RCC 7860 (cell line): ENCODE measurements at regions not wholly inside any gene's neighbourhood (a gene's known extent, or its start where the extent isn't known, plus 50 kb on each side); places are given as distances from the start of the nearest gene placed in this dataset.
"Not testable (repeated sequence)": the region's sequence is repeated elsewhere in the genome, so short reads cannot be mapped to it uniquely, and the experiment has no call there.

Experiments used
- DNase-seq: peaks from one replicate; pipeline ENCODE4 v3.0.0-alpha.2; 2015; ENCODE audit warnings: low spot score
- FAIRE-seq: peaks from 2 replicates; lab custom pipeline; 2012; peaks lifted over from hg19 to GRCh38; lab: Jason Lieb, UNC

- FAIRE-seq = no peak
- DNase-seq = no peak
Observed at GRCh38 chr6:97669191-97670031, 386.4 kb upstream of the MMS22L start.

GRCh38 chr6:97674802-97675201 is 391.8 kb upstream of the MMS22L start:
- no peak for FAIRE-seq
- DNase-seq = no peak

- DNase-seq (no peak), FAIRE-seq (no peak)
Observed at GRCh38 chr6:97677626-97678025, 394.6 kb upstream of the MMS22L start.

GRCh38 chr6:97687916-97688315 is 404.9 kb upstream of the MMS22L start:
- DNase-seq = no peak
- FAIRE-seq = no peak

GRCh38 chr6:97689078-97689754 is 406.2 kb upstream of the MMS22L start:
- DNase-seq (no peak), FAIRE-seq (no peak)

GRCh38 chr6:97697456-97697855 is 414.4 kb upstream of the MMS22L start:
- DNase-seq (no peak), FAIRE-seq (no peak)

- FAIRE-seq (no peak), DNase-seq (no peak)
Observed at GRCh38 chr6:97701801-97702200, 418.8 kb upstream of the MMS22L start.

GRCh38 chr6:97702248-97702647 is 419.2 kb upstream of the MMS22L start:
- FAIRE-seq = no peak

GRCh38 chr6:97703661-97704060 is 420.6 kb upstream of the MMS22L start:
- DNase-seq (no peak), FAIRE-seq (no peak)

More at GRCh38 chr6:97702248-97702647, 419.2 kb upstream of the MMS22L start:
- no peak for DNase-seq

GRCh38 chr6:97705568-97705967 is 422.6 kb upstream of the MMS22L start:
- no peak for DNase-seq
- no peak for FAIRE-seq

GRCh38 chr6:97712751-97713150 is 429.7 kb upstream of the MMS22L start:
- no peak for DNase-seq
- no peak for FAIRE-seq

GRCh38 chr6:97714772-97715171 is 431.8 kb upstream of the MMS22L start:
- no peak for FAIRE-seq
- no peak for DNase-seq

GRCh38 chr6:97717086-97717485 is 434.1 kb upstream of the MMS22L start:
- DNase-seq (no peak), FAIRE-seq (no peak)

GRCh38 chr6:97726378-97726777 is 443.4 kb upstream of the MMS22L start:
- no peak for FAIRE-seq
- DNase-seq = no peak

- FAIRE-seq = no peak
- DNase-seq = no peak
Observed at GRCh38 chr6:97732045-97732444, 449.0 kb upstream of the MMS22L start.

GRCh38 chr6:97757575-97757974 is 474.6 kb upstream of the MMS22L start:
- DNase-seq = no peak
- no peak for FAIRE-seq

- FAIRE-seq = no peak
- DNase-seq = no peak
Observed at GRCh38 chr6:97765461-97765860, 482.4 kb upstream of the MMS22L start.

GRCh38 chr6:97771372-97771771 is 488.4 kb upstream of the MMS22L start:
- DNase-seq (no peak), FAIRE-seq (no peak)

- no peak for DNase-seq
- no peak for FAIRE-seq
Observed at GRCh38 chr6:97775012-97775411, 492.0 kb upstream of the MMS22L start.

GRCh38 chr6:97778290-97779038 is 495.4 kb upstream of the MMS22L start:
- DNase-seq (no peak), FAIRE-seq (no peak)

GRCh38 chr6:97779039-97779766 is 496.2 kb upstream of the MMS22L start:
- FAIRE-seq, DNase-seq: not testable (repeated sequence)
